ENCODE measurements at regions not wholly inside any gene's neighbourhood (a gene's known extent, or its start where the extent isn't known, plus 50 kb on each side); places are given as distances from the start of the nearest gene placed in this dataset.
"Not testable (repeated sequence)": the region's sequence is repeated elsewhere in the genome, so short reads cannot be mapped to it uniquely, and the experiment has no call there.

GRCh38 chr7:146022776-146023175 is 93.8 kb upstream of the CNTNAP2 start:
- intact Hi-C loops (cut with micrococcal nuclease) = no loop called here
- peaks cover 6% of the 10 kb centered on the region for H3K9me3 ChIP-seq (replicated peaks)
- H3K4me3 ChIP-seq = no peak overlapping the region
- no peak overlapping the region for H3K27ac ChIP-seq (replicated peaks)
- H3K36me3 ChIP-seq = no peaks in the 10 kb centered on the region
- H3K27me3 ChIP-seq (ENCODE audit: low read depth) = no peaks in the 10 kb centered on the region
- TF ChIP-seq CTCF (IDR thresholded peaks at IDR 0.05; ENCODE audit: borderline replicate concordance) = no peak
- no peak for DNase-seq
- H3K4me1 ChIP-seq = no peaks in the 10 kb centered on the region

DNA sequence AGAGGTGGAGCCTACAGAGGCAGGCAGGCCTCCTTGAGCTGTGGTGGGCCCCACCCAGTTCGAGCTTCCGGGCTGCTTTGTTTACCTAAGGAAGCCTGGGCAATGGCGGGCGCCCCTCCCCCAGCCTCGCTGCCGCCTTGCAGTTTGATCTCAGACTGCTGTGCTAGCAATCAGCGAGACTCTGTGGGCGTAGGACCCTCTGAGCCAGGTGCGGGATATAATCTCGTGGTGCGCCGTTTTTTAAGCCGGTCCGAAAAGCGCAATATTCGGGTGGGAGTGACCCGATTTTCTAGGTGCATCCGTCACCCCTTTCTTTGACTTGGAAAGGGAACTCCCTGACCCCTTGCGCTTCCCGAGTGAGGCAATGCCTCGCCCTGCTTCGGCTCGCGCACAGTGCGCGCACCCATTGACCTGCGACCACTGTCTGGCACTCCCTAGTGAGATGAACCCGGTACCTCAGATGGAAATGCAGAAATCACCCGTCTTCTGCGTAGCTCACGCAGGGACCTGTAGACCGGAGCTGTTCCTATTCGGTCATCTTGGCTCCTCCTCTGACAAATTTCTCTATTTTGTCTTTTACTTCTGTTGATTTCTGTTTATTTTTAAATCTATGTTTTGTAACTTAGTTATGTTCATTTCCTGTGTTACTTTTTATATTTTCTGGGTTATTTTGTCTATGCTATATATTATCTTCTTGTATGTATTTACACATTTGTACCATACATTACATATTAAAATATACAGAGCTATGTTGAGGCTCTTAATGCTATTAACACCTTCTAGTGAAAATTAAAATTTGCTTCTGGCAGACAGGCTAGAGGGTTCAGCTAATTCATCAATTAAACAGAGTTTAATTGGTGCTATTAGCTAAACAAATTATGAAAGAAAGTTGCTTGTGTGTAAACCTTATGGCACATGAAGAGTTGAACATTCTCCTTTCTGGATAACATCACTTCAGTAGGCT is 97.3 kb upstream of the CNTNAP2 start:
- H3K4me1 ChIP-seq; H3K4me3 ChIP-seq; H3K27ac ChIP-seq (replicated peaks); intact Hi-C loops (cut with micrococcal nuclease); H3K9me3 ChIP-seq (replicated peaks); DNase-seq; H3K36me3 ChIP-seq; H3K27me3 ChIP-seq (ENCODE audit: low read depth): not testable (repeated sequence)

DNA sequence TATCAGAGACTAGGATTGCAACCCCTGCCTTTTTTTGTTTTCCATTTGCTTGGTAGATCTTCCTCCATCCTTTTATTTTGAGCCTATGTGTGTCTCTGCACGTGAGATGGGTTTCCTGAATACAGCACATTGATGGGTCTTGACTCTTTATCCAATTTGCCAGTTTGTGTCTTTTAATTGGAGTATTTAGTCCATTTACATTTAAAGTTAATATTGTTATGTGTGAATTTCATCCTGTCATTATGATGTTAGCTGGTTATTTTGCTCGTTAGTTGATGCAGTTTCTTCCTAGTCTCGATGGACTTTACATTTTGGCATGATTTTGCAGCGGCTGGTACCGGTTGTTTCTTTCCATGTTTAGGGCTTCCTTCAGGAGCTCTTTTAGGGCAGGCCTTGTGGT is 99.2 kb upstream of the CNTNAP2 start:
- H3K9me3 ChIP-seq (replicated peaks); H3K4me3 ChIP-seq; DNase-seq; H3K27me3 ChIP-seq (ENCODE audit: low read depth); H3K27ac ChIP-seq (replicated peaks); H3K36me3 ChIP-seq; H3K4me1 ChIP-seq; intact Hi-C loops (cut with micrococcal nuclease): not testable (repeated sequence)

GRCh38 chr7:146014154-146014553 is 102.4 kb upstream of the CNTNAP2 start:
- H3K27ac ChIP-seq (replicated peaks); DNase-seq; H3K4me3 ChIP-seq; H3K36me3 ChIP-seq; H3K9me3 ChIP-seq (replicated peaks); H3K4me1 ChIP-seq; intact Hi-C loops (cut with micrococcal nuclease); H3K27me3 ChIP-seq (ENCODE audit: low read depth): not testable (repeated sequence)

DNA sequence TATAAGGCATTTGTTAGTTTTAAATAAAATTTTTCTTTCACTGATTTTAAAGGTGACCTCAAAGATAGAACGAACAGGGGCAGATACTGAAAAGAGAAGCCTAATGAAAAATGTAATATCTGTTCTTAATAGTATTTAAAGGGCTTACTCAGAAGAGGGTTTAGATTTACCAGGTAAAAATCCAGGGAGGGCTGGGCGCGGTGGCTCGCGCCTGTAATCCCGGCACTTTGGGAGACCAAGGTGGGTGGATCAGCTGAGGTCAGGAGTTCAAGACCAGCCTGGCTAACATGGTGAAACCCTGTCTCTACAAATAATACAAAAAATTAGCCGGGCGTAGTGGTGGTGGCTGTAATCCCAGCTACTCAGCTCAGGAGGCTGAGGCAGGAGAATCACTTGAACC is 108.3 kb upstream of the CNTNAP2 start:
- intact Hi-C loops (cut with micrococcal nuclease) = no loop called here
- no peaks in the 10 kb centered on the region for H3K4me1 ChIP-seq
- H3K27ac ChIP-seq (replicated peaks) = no peak overlapping the region
- H3K4me3 ChIP-seq = no peak overlapping the region
- no peak for TF ChIP-seq CTCF (IDR thresholded peaks at IDR 0.05; ENCODE audit: borderline replicate concordance)
- no peaks in the 10 kb centered on the region for H3K9me3 ChIP-seq (replicated peaks)
- H3K36me3 ChIP-seq = no peaks in the 10 kb centered on the region
- no peaks in the 10 kb centered on the region for H3K27me3 ChIP-seq (ENCODE audit: low read depth)
- DNase-seq = no peak

DNA sequence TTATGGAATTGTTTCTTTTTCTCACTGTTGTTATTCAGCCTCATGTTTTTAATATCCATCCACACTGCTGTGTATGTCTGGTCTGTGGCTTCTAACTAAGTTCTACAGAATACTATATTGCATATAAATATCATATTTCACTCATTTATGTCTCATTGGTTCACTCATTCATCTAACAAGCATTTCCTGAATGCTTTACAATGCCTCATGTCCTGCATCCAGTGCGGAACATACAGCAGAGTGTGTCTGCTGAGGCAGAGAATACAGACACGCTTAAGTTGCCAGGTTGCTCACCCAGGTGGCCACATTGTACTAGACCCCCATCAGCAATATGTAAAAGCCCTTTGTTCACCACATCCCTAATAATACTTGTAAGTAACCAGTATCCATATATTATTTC is 111.8 kb upstream of the CNTNAP2 start:
- Histone ChIP-seq H3K4me1 (no peaks in the 10 kb centered on the region), H3K4me3 (no peak overlapping the region), H3K9me3 (replicated peaks) (no peaks in the 10 kb centered on the region), H3K27me3 (ENCODE audit: low read depth) (no peaks in the 10 kb centered on the region), H3K27ac (replicated peaks) (no peak overlapping the region), H3K36me3 (no peaks in the 10 kb centered on the region)
- DNase-seq = no peak
- intact Hi-C loops (cut with micrococcal nuclease) = no loop called here
- no peak for TF ChIP-seq CTCF (IDR thresholded peaks at IDR 0.05; ENCODE audit: borderline replicate concordance)

DNA sequence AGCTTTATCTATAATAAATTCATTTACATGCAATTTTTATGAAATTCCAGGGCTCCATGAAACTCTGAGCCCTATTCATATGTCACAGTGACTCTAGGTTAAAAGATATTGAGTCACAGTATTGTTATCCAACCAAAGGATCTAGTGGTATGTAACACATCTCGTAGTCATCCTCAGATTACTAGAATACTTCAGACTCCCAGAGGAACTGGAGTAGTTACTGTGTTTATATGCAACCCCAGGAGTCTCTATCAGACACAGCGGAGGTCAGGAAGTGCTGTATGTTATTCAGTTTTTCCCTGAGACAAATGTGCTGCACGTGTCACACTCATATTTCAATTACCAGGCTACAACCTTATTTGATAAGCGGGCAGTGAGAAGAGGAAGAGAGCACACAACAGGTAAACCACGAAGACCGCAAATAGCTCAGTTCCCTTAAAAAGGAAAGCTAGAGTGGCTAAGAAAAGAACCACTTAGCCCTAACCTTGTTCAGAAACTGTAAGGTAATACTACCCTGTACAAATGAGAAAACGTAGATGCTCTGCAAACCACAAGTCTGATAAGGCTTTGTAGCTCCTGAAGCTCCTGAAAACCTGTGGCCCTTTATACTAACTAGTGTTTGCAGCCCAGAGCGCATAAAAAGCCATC is 114.0 kb upstream of the CNTNAP2 start:
- H3K36me3 ChIP-seq = no peaks in the 10 kb centered on the region
- TF ChIP-seq CTCF (IDR thresholded peaks at IDR 0.05; ENCODE audit: borderline replicate concordance) = no peak
- intact Hi-C loops (cut with micrococcal nuclease) = no loop called here
- H3K4me1 ChIP-seq = no peaks in the 10 kb centered on the region
- H3K27me3 ChIP-seq (ENCODE audit: low read depth) = no peaks in the 10 kb centered on the region
- peaks cover 12% of the 10 kb centered on the region for H3K9me3 ChIP-seq (replicated peaks)
- H3K27ac ChIP-seq (replicated peaks) = no peak overlapping the region
- DNase-seq = no peak
- no peak overlapping the region for H3K4me3 ChIP-seq
